NB4 (cell line): ENCODE measurements at regions not wholly inside any gene's neighbourhood (a gene's known extent, or its start where the extent isn't known, plus 50 kb on each side); places are given as distances from the start of the nearest gene placed in this dataset.

ENCODE experiments used
- POLR2A ChIP-seq: IDR thresholded peaks from 2 replicates; pipeline ENCODE4 v1.6.1; 2011; ENCODE audit warnings: mild to moderate bottlenecking; ENCODE audit not compliant: insufficient read length; ENCODE audit errors: extremely low read depth
- TF ChIP-seq, protein P1 (sequence below): IDR thresholded peaks from one replicate; pipeline ENCODE4 v1.5.1; 2012; ENCODE audit warnings: low read depth, low read length

DNA sequence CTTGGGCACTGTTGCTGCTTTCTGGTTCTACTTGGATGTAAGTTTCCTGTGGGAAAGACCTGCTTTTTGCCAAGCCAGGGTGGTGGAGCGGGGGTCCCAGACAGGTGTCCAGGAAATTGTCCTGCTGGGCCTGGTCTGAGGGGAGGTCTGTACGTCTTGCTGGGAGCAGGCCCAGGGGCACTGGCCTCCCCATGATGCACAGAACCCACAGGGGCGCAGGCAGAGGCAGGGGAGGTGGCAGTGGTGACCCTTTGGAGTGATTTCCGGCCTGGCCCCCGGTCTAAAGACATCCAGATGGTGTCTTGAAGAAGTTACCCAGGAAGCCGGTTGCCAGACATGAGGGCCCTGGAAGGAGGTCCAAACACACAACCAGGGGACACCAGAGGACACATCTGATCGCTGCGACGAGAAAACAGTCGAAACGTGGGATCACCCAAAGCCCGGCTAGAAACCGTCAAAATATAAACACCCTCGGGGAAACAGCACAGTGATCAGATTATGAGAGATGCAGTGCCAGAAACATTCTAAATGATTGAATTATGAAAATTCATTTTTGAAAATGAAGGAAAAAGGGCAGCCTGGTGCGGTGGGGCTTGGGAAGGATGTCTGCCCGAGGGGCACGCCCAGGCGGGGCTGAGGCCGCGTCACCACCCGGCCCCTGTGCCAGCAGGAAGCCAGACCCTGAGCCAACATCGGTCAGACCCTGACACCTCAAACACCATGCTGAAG, 59.6 kb downstream of the TMEM270 start:
- no peak for TF ChIP-seq POLR2A
- TF ChIP-seq, protein P1, sequence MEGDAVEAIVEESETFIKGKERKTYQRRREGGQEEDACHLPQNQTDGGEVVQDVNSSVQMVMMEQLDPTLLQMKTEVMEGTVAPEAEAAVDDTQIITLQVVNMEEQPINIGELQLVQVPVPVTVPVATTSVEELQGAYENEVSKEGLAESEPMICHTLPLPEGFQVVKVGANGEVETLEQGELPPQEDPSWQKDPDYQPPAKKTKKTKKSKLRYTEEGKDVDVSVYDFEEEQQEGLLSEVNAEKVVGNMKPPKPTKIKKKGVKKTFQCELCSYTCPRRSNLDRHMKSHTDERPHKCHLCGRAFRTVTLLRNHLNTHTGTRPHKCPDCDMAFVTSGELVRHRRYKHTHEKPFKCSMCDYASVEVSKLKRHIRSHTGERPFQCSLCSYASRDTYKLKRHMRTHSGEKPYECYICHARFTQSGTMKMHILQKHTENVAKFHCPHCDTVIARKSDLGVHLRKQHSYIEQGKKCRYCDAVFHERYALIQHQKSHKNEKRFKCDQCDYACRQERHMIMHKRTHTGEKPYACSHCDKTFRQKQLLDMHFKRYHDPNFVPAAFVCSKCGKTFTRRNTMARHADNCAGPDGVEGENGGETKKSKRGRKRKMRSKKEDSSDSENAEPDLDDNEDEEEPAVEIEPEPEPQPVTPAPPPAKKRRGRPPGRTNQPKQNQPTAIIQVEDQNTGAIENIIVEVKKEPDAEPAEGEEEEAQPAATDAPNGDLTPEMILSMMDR = no peak
